Activated naive CD4-positive, alpha-beta T cell treated with anti-CD3 and anti-CD28 coated beads, Interleukin-2, amount 50 U/mL, for 72 hours (primary cell): ENCODE measurements at regions not wholly inside any gene's neighbourhood (a gene's known extent, or its start where the extent isn't known, plus 50 kb on each side); places are given as distances from the start of the nearest gene placed in this dataset.
"Not testable (repeated sequence)": the region's sequence is repeated elsewhere in the genome, so short reads cannot be mapped to it uniquely, and the experiment has no call there.

ENCODE experiments used
- ATAC-seq, 2 donors: fragments of 150-1000 bp; cut with Tn5 transposase; 2 replicates each; pipeline ENCODE4 v1.10.0; 2021; ENCODE audit warnings: mild to moderate bottlenecking in 2 of 2, moderate library complexity in 2 of 2
- DNase-seq, 2 donors: peaks; one replicate each; pipeline ENCODE4 v3.0.0; 2021 to 2022; ENCODE audit warnings: low spot score in 2 of 2
- H3K27ac Mint-ChIP-seq, 2 donors: one replicate each; pipeline ENCODE4 v1.8.0; 2022; ENCODE audit warnings: mild to moderate bottlenecking in 2 of 2, mixed read lengths in 2 of 2
- H3K36me3 Mint-ChIP-seq, 2 donors: one replicate each; pipeline ENCODE4 v1.8.0; 2022; ENCODE audit warnings: mixed read lengths in 2 of 2
- H3K9me3 Mint-ChIP-seq, 2 donors: one replicate each; pipeline ENCODE4 v1.8.0; 2022; ENCODE audit warnings: mixed read lengths in 2 of 2

GRCh38 chr14:41071351-41071750 lies 535.3 kb upstream of the LRFN5 start:
- DNase-seq (no peak), ATAC-seq (no peak)
- Mint-ChIP-seq H3K36me3 (no peaks in the 10 kb centered on the region), H3K27ac (no peak overlapping the region), H3K9me3 (peaks cover 0 to 11% of the 10 kb centered on the region in 2 donors)

DNA sequence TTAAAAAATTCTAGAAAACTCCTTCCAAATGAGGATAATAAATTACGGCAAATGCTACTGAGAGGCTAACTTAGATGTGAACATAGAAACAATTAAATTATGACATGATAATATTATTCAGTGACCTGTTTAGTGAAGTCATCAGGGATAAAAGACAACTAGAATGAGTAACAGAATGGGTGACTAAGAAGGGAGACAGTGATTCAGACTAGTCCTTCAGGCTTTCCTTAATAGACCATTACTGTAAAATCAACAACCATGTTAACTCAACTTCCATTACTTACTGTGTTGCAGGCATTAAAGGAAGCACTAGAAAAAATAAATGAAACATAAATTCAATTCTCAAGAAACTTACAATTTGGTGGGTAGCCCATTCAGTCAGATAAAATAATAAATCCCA lies 543.9 kb upstream of the LRFN5 start:
- Mint-ChIP-seq H3K27ac (no peak overlapping the region), H3K36me3 (no peaks in the 10 kb centered on the region), H3K9me3 (peaks cover 2 to 4% of the 10 kb centered on the region in 2 donors)
- ATAC-seq (no peak), DNase-seq (no peak)

DNA sequence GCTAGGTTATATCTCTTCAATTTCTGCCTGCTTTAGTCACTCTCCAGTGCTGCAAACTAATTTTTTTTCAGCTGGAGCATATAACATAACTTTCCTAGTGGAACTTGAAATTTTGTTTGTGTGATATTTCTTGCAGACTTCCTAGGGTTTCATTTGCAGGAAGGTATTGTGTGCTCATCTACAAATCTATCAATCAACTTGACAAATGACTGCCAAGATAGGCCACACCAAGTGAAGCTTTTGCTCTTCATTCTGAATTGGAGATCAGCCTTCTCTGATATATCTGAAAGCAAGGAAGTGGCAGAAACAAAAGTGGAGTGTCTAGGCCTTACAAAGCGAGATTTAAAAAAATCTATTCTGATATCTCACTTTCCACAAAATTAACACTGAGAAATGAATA lies 551.1 kb upstream of the LRFN5 start:
- H3K27ac Mint-ChIP-seq, result no peak overlapping the region
- H3K36me3 Mint-ChIP-seq, result no peaks in the 10 kb centered on the region
- no peak for DNase-seq
- no peak for ATAC-seq
- no peaks in the 10 kb centered on the region for H3K9me3 Mint-ChIP-seq

DNA sequence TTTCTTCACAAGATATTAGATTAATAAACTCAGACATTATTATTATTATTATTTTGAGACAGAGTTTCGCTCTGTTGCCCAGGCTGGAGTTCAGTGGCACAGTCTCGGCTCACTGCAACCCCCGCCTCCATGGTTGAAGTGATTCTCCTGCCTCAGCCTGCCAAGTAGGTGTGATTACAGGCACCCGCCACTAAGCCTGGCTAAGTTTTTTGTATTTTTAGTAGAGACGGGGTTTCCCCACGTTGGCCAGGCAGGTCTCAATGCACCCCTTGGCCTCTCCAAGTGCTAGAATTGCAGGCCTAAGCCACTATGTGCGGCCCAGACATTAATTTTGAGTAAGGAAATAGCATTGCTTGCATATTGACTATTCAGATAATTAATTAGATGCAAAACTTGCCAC lies 554.9 kb upstream of the LRFN5 start:
- no peak for ATAC-seq
- no peak for DNase-seq
- H3K27ac Mint-ChIP-seq, result no peak overlapping the region
- H3K9me3 Mint-ChIP-seq, result no peaks in the 10 kb centered on the region
- no peaks in the 10 kb centered on the region for H3K36me3 Mint-ChIP-seq

DNA sequence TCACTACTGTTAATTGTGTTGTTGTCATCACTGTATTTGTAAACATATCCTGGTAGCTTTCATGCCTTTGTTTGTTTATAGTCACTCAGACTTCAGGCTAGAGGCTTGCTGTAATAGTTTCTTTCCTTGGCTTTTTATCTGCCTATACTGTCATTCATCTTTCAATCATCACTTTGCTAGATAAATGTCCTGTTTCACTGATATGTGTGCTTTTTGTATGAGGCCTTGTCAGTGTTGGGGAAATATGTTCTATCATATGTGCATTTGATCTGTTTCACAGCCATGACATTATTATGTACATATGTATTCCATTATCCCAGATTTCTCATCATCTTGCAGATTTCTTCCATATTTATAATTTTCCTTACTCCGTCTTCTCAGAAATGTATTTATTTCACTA lies 558.9 kb upstream of the LRFN5 start:
- no peaks in the 10 kb centered on the region for H3K9me3 Mint-ChIP-seq
- no peak for DNase-seq
- H3K27ac Mint-ChIP-seq, result no peak overlapping the region
- H3K36me3 Mint-ChIP-seq, result no peaks in the 10 kb centered on the region
- ATAC-seq, result no peak

GRCh38 chr14:41037388-41037787 lies 569.3 kb upstream of the LRFN5 start:
- ATAC-seq (no peak), DNase-seq (no peak)
- Mint-ChIP-seq H3K36me3 (no peaks in the 10 kb centered on the region), H3K27ac (no peak overlapping the region), H3K9me3 (no peaks in the 10 kb centered on the region)

DNA sequence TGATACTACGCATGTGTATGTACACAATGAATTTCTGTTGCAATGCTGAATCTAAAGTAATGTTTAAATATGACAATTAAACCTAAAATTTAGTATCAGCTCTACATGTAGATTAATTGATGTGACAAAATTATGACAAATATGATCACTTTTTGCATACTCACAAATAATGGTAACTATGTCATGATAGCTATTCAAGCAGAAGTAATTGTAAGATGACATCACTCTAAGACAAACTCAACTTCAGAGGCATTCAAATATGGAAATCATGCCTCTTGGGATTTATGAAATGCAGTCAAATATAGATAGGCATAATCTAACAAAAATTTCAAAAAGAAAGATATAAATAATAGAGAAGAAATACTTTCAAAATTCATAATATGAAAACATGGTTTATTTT lies 571.7 kb upstream of the LRFN5 start:
- H3K27ac Mint-ChIP-seq, result no peak overlapping the region
- no peaks in the 10 kb centered on the region for H3K36me3 Mint-ChIP-seq
- DNase-seq (no peak), ATAC-seq (no peak)
- H3K9me3 Mint-ChIP-seq, result no peaks in the 10 kb centered on the region

GRCh38 chr14:41022932-41023331 lies 583.7 kb upstream of the LRFN5 start:
- ATAC-seq (no peak), DNase-seq (no peak)
- H3K36me3 Mint-ChIP-seq, result no peaks in the 10 kb centered on the region
- peaks cover 5 to 10% of the 10 kb centered on the region in 2 donors for H3K9me3 Mint-ChIP-seq
- H3K27ac Mint-ChIP-seq, result no peak overlapping the region

GRCh38 chr14:41016213-41016612 lies 590.5 kb upstream of the LRFN5 start:
- no peaks in the 10 kb centered on the region for H3K36me3 Mint-ChIP-seq

GRCh38 chr14:41000350-41000749 lies 606.3 kb upstream of the LRFN5 start:
- no peaks in the 10 kb centered on the region for H3K36me3 Mint-ChIP-seq
- DNase-seq, result no peak
- ATAC-seq, result no peak
- peaks cover 4 to 5% of the 10 kb centered on the region in 2 donors for H3K9me3 Mint-ChIP-seq
- no peak overlapping the region for H3K27ac Mint-ChIP-seq

More at GRCh38 chr14:41016213-41016612, 590.5 kb upstream of the LRFN5 start:
- H3K27ac Mint-ChIP-seq, result no peak overlapping the region
- no peak for DNase-seq
- ATAC-seq, result no peak
- H3K9me3 Mint-ChIP-seq, result peaks cover 0 to 5% of the 10 kb centered on the region in 2 donors

- Mint-ChIP-seq H3K36me3 (no peaks in the 10 kb centered on the region), H3K27ac (no peak overlapping the region), H3K9me3 (peaks cover 20 to 27% of the 10 kb centered on the region in 2 donors)
- no peak for DNase-seq
- no peak for ATAC-seq
These were observed 617.4 kb upstream of the LRFN5 start for GRCh38 chr14:40989260-40989659.

DNA sequence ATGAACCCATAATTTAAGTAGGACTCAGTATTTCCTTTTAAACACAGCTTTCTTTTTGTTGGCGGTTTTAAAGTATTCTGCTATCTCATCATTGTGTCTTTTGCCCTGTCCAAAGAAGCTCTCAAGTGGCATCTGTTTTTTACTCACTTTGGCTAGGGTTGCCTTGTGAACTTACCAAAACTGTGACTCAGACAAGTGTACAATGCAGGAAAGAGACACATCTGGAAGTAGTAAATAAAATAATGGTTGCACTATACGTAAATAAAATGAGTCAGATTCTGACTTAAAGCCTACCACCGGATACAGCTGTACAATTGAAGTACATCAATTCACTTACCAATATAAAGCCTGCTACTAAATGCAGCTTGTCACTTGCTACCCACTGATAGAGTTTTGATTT lies 619.2 kb upstream of the LRFN5 start:
- ATAC-seq, result no peak
- H3K27ac Mint-ChIP-seq, result no peak overlapping the region

GRCh38 chr14:40986655-40987054 lies 620.0 kb upstream of the LRFN5 start:
- no peak for ATAC-seq
- Mint-ChIP-seq H3K27ac (no peak overlapping the region), H3K36me3 (no peaks in the 10 kb centered on the region), H3K9me3 (peaks cover 16 to 18% of the 10 kb centered on the region in 2 donors)
- DNase-seq, result no peak

More for the DNA sequence above, 619.2 kb upstream of the LRFN5 start:
- peaks cover 24 to 26% of the 10 kb centered on the region in 2 donors for H3K9me3 Mint-ChIP-seq
- DNase-seq, result no peak
- no peaks in the 10 kb centered on the region for H3K36me3 Mint-ChIP-seq

GRCh38 chr14:40985584-40985983 lies 621.1 kb upstream of the LRFN5 start:
- DNase-seq (no peak), ATAC-seq (no peak)
- Mint-ChIP-seq H3K27ac (no peak overlapping the region), H3K9me3 (peaks cover 13% of the 10 kb centered on the region in 2 donors), H3K36me3 (no peaks in the 10 kb centered on the region)

DNA sequence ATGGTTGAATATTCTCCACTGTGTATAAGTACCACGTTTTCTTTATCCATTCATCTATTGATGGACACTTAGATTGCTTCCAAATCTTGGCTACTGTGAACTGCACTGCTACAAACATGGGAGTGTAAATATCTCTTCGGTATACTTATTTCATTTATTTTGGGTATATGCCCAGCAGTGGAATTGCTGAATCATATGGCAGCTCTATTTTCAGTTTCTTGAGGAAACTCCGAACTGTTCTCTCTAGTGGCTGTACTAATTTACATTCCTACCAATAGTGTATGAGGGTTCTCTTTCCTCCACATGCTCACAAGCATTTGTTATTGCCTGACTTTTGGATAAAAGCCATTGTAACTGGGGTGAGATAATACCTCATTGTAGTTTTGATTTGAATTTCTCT lies 623.1 kb upstream of the LRFN5 start:
- H3K27ac Mint-ChIP-seq, result no peak overlapping the region
- no peaks in the 10 kb centered on the region for H3K36me3 Mint-ChIP-seq
- DNase-seq, result no peak
- ATAC-seq, result no peak
- peaks cover 6 to 8% of the 10 kb centered on the region in 2 donors for H3K9me3 Mint-ChIP-seq

DNA sequence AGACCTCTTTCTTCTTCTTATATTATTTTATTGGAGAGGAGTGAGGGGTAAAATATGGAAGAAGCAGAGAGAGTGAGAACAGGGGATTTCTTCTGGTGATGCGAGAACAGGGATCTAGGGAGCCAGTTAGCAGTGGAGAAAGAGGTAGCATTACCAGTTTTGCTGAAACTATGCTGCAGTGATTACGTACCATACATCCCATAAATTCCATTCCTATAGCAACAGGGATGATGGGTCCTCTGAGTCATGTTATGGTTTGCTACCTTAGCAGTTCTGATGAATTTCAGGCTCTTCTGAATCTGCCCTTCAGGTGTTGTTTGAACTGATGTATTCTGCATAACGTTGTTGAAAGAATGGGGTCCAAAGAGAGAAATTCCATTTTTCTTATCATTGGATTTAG lies 625.4 kb upstream of the LRFN5 start:
- ATAC-seq, result no peak
- no peak for DNase-seq
- H3K27ac Mint-ChIP-seq, result no peak overlapping the region
- H3K9me3 Mint-ChIP-seq, result peaks cover 2 to 6% of the 10 kb centered on the region in 2 donors
- no peaks in the 10 kb centered on the region for H3K36me3 Mint-ChIP-seq

- ATAC-seq, H3K36me3 Mint-ChIP-seq, DNase-seq, H3K27ac Mint-ChIP-seq: not testable (repeated sequence)
- peaks cover 15 to 21% of the 10 kb centered on the region in 2 donors for H3K9me3 Mint-ChIP-seq
These were observed 646.4 kb upstream of the LRFN5 start for GRCh38 chr14:40960257-40960656.

- Mint-ChIP-seq H3K36me3 (peaks cover 0 to 7% of the 10 kb centered on the region in 2 donors), H3K9me3 (peaks cover 12 to 15% of the 10 kb centered on the region in 2 donors), H3K27ac (no peak overlapping the region)
- no peak for DNase-seq
- ATAC-seq, result no peak
These were observed 651.6 kb upstream of the LRFN5 start for GRCh38 chr14:40955131-40955505.
